Gastroesophageal sphincter (tissue), 3 donors: ENCODE measurements at regions not wholly inside any gene's neighbourhood (a gene's known extent, or its start where the extent isn't known, plus 50 kb on each side); places are given as distances from the start of the nearest gene placed in this dataset.

Experiments used
- CTCF ChIP-seq, 4 experiments: fragments of 200-600 bp in 2 of 4; fragments of 450-650 bp in 2 of 4; sonication (generic) in 1 of 4; IDR thresholded peaks; one replicate each; pipeline ENCODE4 v1.5.1; 2017 to 2019; ENCODE audit warnings: antibody characterized with exemption in 4 of 4, mild to moderate bottlenecking in 2 of 4, moderate library complexity in 2 of 4
- POLR2A ChIP-seq, 2 donors: fragments of 450-650 bp; IDR thresholded peaks; one replicate each; pipeline ENCODE4 v1.6.1; 2017; ENCODE audit warnings: antibody characterized with exemption in 2 of 2, mild to moderate bottlenecking in 2 of 2, moderate library complexity in 1 of 2

DNA sequence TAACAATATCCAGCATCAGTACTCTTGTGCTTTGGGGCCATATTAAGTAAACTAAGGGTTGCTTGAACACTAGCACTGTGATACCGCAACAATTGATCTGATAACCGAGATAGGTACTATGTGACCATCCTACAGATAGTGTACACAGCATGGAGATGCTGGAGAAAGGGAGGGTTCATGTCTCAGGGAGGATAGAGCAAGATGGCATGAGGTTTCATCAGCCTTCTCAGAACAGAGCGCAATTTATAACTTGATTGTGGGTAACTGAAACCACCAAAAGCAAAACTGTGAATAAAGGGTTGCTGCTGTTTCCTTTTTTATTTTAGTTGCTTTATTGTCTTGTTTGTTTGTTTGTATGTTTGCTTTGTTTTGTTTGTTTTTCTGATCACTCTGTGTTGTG, 1449.7 kb downstream of the PCDH7 start:
- TF ChIP-seq POLR2A (IDR thresholded peaks at IDR 0.05) (no peak), CTCF (IDR thresholded peaks at IDR 0.05) (no peak)
